Common myeloid progenitor, CD34-positive (primary cell): ENCODE measurements at regions not wholly inside any gene's neighbourhood (a gene's known extent, or its start where the extent isn't known, plus 50 kb on each side); places are given as distances from the start of the nearest gene placed in this dataset.

Source experiments
- CTCF ChIA-PET: fragments of 350-600 bp; sonication (Branson Sonifier 250); formaldehyde crosslinking; loops from one replicate; lab custom pipeline; 2021; ENCODE audit warnings: antibody characterized with exemption; lab: Charles Lee
- POLR2A ChIA-PET: fragments of 350-600 bp; sonication (Branson Sonifier 250); formaldehyde crosslinking; loops from one replicate; lab custom pipeline; 2021; ENCODE audit warnings: antibody characterized with exemption; lab: Charles Lee
- DNase-seq, 3 donors: peaks; one replicate each; pipeline versions ENCODE4 v3.0.0 to v3.0.0-alpha.2; 2013
- H3K27ac ChIP-seq, 2 experiments: 1 replicate in 1 of 2; 2 replicates in 1 of 2; pipeline ENCODE4 v1.7.0; 2013; ENCODE audit warnings: inconsistent platforms in 2 of 2, low read length in 2 of 2, mild to moderate bottlenecking in 2 of 2, low read depth in 1 of 2, moderate library complexity in 1 of 2; ENCODE audit not compliant: severe bottlenecking in 2 of 2, insufficient read depth in 1 of 2, poor library complexity in 1 of 2
- H3K27me3 ChIP-seq, 5 experiments: replicated peaks in 2 of 5; 1 replicate in 3 of 5; 2 replicates in 2 of 5; pipeline versions ENCODE4 v1.6.1 to v1.7.0; 2013; ENCODE audit warnings: low read length in 4 of 5, mild to moderate bottlenecking in 2 of 5, moderate library complexity in 2 of 5, inconsistent platforms in 1 of 5; ENCODE audit not compliant: insufficient read depth in 5 of 5, control insufficient read depth in 4 of 5
- H3K36me3 ChIP-seq, 4 experiments: 1 replicate in 2 of 4; 2 replicates in 2 of 4; pipeline versions ENCODE4 v1.6.1 to v1.7.0; 2013; ENCODE audit warnings: low read length in 3 of 4, control low read depth in 1 of 4, mild to moderate bottlenecking in 1 of 4; ENCODE audit not compliant: control insufficient read depth in 4 of 4, insufficient read depth in 4 of 4
- H3K4me1 ChIP-seq, 4 experiments: 1 replicate in 3 of 4; 2 replicates in 1 of 4; pipeline versions ENCODE4 v1.6.1 to v1.7.1; 2013; ENCODE audit warnings: low read length in 3 of 4, mild to moderate bottlenecking in 3 of 4, control low read depth in 1 of 4, inconsistent platforms in 1 of 4, moderate library complexity in 1 of 4; ENCODE audit not compliant: control insufficient read depth in 4 of 4, insufficient read depth in 4 of 4; ENCODE audit errors: control extremely low read depth in 1 of 4
- H3K4me3 ChIP-seq, 7 experiments: 1 replicate in 4 of 7; 2 replicates in 3 of 7; pipeline versions ENCODE4 v1.5.1 to v1.7.0; 2013; ENCODE audit warnings: mild to moderate bottlenecking in 7 of 7, low read length in 6 of 7, moderate library complexity in 6 of 7, inconsistent platforms in 2 of 7, low read depth in 2 of 7, control low read depth in 1 of 7; ENCODE audit not compliant: insufficient read depth in 4 of 7, control insufficient read depth in 1 of 7; ENCODE audit errors: extremely low read depth in 1 of 7
- H3K9me3 ChIP-seq, 5 experiments: 1 replicate in 4 of 5; 2 replicates in 1 of 5; pipeline versions ENCODE4 v1.6.1 to v1.7.1; 2013; ENCODE audit warnings: low read length in 4 of 5, mild to moderate bottlenecking in 2 of 5, inconsistent platforms in 1 of 5, low read depth in 1 of 5, moderate library complexity in 1 of 5; ENCODE audit not compliant: control insufficient read depth in 4 of 5, insufficient read depth in 2 of 5; ENCODE audit errors: control extremely low read depth in 1 of 5
- WGBS: methylation state at CpG from one replicate; pipeline ENCODE4 v1.1.5; 2013; ENCODE audit not compliant: insufficient coverage; 5-methylcytosine and 5-hydroxymethylcytosine counted together

- Histone ChIP-seq H3K27me3 (no peaks in the 10 kb centered on the region), H3K4me1 (peaks cover 0 to 36% (median 26%) of the 10 kb centered on the region in 4 experiments), H3K36me3 (peaks cover 5 to 63% (median 37%) of the 10 kb centered on the region in 4 experiments), H3K27ac (no peak overlapping the region), H3K4me3 (no peak overlapping the region), H3K9me3 (no peaks in the 10 kb centered on the region)
- CTCF ChIA-PET: interaction anchor here (0.9 to 8.5 kb wide), 3 partner anchors 9 to 388 kb away, joined by 3 to 82 read pairs (median 3); no protein-coding TSS in a partner anchor
- POLR2A ChIA-PET: no interaction called here
- no peak for DNase-seq
- WGBS: 98% methylated on average over 7 of the region's 10 CpGs
These were observed 88.1 kb downstream of the RFLNA start for GRCh38 chr12:124383028-124383427.

- ChIA-PET CTCF (interaction anchor here (0.9 to 8.5 kb wide), 11 partner anchors 11 to 390 kb away, joined by 3 to 82 read pairs (median 3); no protein-coding TSS in a partner anchor), POLR2A (no interaction called here)
- Histone ChIP-seq H3K9me3 (no peaks in the 10 kb centered on the region), H3K4me1 (peaks cover 0 to 34% (median 24%) of the 10 kb centered on the region in 4 experiments), H3K36me3 (peaks cover 7 to 70% (median 44%) of the 10 kb centered on the region in 4 experiments), H3K27ac (no peak overlapping the region), H3K4me3 (no peak overlapping the region), H3K27me3 (no peaks in the 10 kb centered on the region)
- WGBS: 60% methylated on average over 22 of the region's 25 CpGs
- no peak for DNase-seq
These were observed 86.8 kb downstream of the RFLNA start for GRCh38 chr12:124381456-124382296.

- Histone ChIP-seq H3K27me3 (no peaks in the 10 kb centered on the region), H3K9me3 (no peaks in the 10 kb centered on the region), H3K4me3 (no peak overlapping the region), H3K27ac (no peak overlapping the region), H3K4me1 (peaks cover 0 to 34% (median 24%) of the 10 kb centered on the region in 4 experiments), H3K36me3 (peaks cover 7 to 67% (median 44%) of the 10 kb centered on the region in 4 experiments)
- WGBS: 57% methylated on average over 7 of the region's 8 CpGs
- CTCF ChIA-PET: interaction anchor here (0.9 to 8.5 kb wide), 11 partner anchors 11 to 388 kb away, joined by 3 to 82 read pairs (median 3); no protein-coding TSS in a partner anchor
- POLR2A ChIA-PET: no interaction called here
- no peak for DNase-seq
These were observed 86.0 kb downstream of the RFLNA start for GRCh38 chr12:124380796-124381455.

GRCh38 chr12:124379938-124380754, 85.3 kb downstream of the RFLNA start:
- no peaks in the 10 kb centered on the region for H3K9me3 ChIP-seq
- CTCF ChIA-PET: interaction anchor here (0.8 to 8.5 kb wide), 9 partner anchors 12 to 389 kb away, joined by 3 to 82 read pairs (median 3); no protein-coding TSS in a partner anchor
- DNase-seq: peak; percentile 37 to 73 (median 71)
- POLR2A ChIA-PET: interaction anchor here (0.5 to 1.1 kb wide), 3 partner anchors 9 to 255 kb away, joined by 3 to 6 read pairs (median 3); no protein-coding TSS in a partner anchor
- peaks cover 0 to 34% (median 24%) of the 10 kb centered on the region in 4 experiments for H3K4me1 ChIP-seq
- H3K36me3 ChIP-seq: peaks cover 7 to 63% (median 40%) of the 10 kb centered on the region in 4 experiments
- WGBS: 5% methylated on average over 22 of the region's 31 CpGs
- no peak overlapping the region for H3K27ac ChIP-seq
- H3K27me3 ChIP-seq: no peaks in the 10 kb centered on the region
- H3K4me3 ChIP-seq: peak overlapping the region in 3 of 7 experiments; percentile 20 to 45 (median 36)

GRCh38 chr12:124379379-124379937, 84.6 kb downstream of the RFLNA start:
- Histone ChIP-seq H3K9me3 (no peaks in the 10 kb centered on the region), H3K4me1 (peaks cover 0 to 34% (median 24%) of the 10 kb centered on the region in 4 experiments), H3K27me3 (no peaks in the 10 kb centered on the region), H3K4me3 (peak overlapping the region in 1 of 7 experiments; percentile 36), H3K36me3 (peaks cover 5 to 62% (median 41%) of the 10 kb centered on the region in 4 experiments), H3K27ac (no peak overlapping the region)
- CTCF ChIA-PET: interaction anchor here (0.9 to 8.5 kb wide), 5 partner anchors 13 to 331 kb away, joined by 3 to 82 read pairs (median 3); no protein-coding TSS in a partner anchor
- DNase-seq: no peak
- POLR2A ChIA-PET: interaction anchor here (0.5 to 1.1 kb wide), 3 partner anchors 8 to 255 kb away, joined by 3 to 6 read pairs (median 3); no protein-coding TSS in a partner anchor
- WGBS: 73% methylated on average over 15 of the region's 17 CpGs

GRCh38 chr12:124378926-124379325, 84.0 kb downstream of the RFLNA start:
- Histone ChIP-seq H3K4me1 (peaks cover 0 to 34% (median 24%) of the 10 kb centered on the region in 4 experiments), H3K9me3 (no peaks in the 10 kb centered on the region), H3K36me3 (peaks cover 5 to 62% (median 41%) of the 10 kb centered on the region in 4 experiments), H3K27me3 (no peaks in the 10 kb centered on the region), H3K27ac (no peak overlapping the region), H3K4me3 (no peak overlapping the region)
- WGBS: 96% methylated on average over 13 of the region's 13 CpGs
- ChIA-PET POLR2A (no interaction called here), CTCF (interaction anchor here (0.9 to 8.5 kb wide), 5 partner anchors 13 to 387 kb away, joined by 3 to 82 read pairs (median 3); no protein-coding TSS in a partner anchor)
- DNase-seq: no peak
